PC-9 (cell line): ENCODE measurements at regions not wholly inside any gene's neighbourhood (a gene's known extent, or its start where the extent isn't known, plus 50 kb on each side); places are given as distances from the start of the nearest gene placed in this dataset.

ENCODE experiments used
- BruUV-seq: library from RNA; stranded (reverse); fragments of 400-500 nt; replicated peaks from 2 replicates; lab custom pipeline; 2021; lab: Mats Ljungman, UMichigan
- CTCF ChIA-PET: fragments of 300-600 bp; sonication (Branson Sonifier 250); formaldehyde crosslinking; loops from one replicate; lab custom pipeline; 2022; ENCODE audit warnings: antibody characterized with exemption; lab: Charles Lee
- POLR2A ChIA-PET: fragments of 300-600 bp; sonication (Branson Sonifier 250); formaldehyde crosslinking; loops from one replicate; lab custom pipeline; 2022; ENCODE audit warnings: antibody characterized with exemption; ENCODE audit not compliant: unreplicated experiment; lab: Charles Lee
- DNase-seq, 2 experiments: peaks; one replicate each; pipeline versions ENCODE4 v3.0.0 to v3.0.0-alpha.2; 2015 to 2022; ENCODE audit warnings: mixed read lengths in 1 of 2
- H2AFZ ChIP-seq: fragments of 200-600 bp; sonication (generic); 2 replicates; pipeline ENCODE4 v1.8.1; 2017; ENCODE audit warnings: antibody characterized with exemption
- H3F3A ChIP-seq: fragments of 200-600 bp; sonication (generic); 2 replicates; pipeline ENCODE4 v1.8.1; 2017; ENCODE audit warnings: antibody characterized with exemption, mild to moderate bottlenecking, low read depth; ENCODE audit not compliant: insufficient read depth
- H3K27ac ChIP-seq: fragments of 200-600 bp; sonication (generic); 2 replicates; pipeline ENCODE4 v1.6.1; 2016; ENCODE audit warnings: mixed run types
- H3K27me3 ChIP-seq: fragments of 200-600 bp; sonication (generic); 2 replicates; pipeline ENCODE4 v1.6.1; 2016; ENCODE audit warnings: low read depth, mixed run types; ENCODE audit not compliant: insufficient read depth
- H3K36me3 ChIP-seq: fragments of 200-600 bp; sonication (generic); 2 replicates; pipeline ENCODE4 v1.6.1; 2016; ENCODE audit warnings: low read depth, mixed run types
- H3K4me1 ChIP-seq: fragments of 200-600 bp; sonication (generic); replicated peaks from 2 replicates; pipeline ENCODE4 v1.6.1; 2016; ENCODE audit warnings: mixed run types; ENCODE audit not compliant: insufficient read depth
- H3K4me2 ChIP-seq: fragments of 200-600 bp; sonication (generic); 2 replicates; pipeline ENCODE4 v1.6.1; 2017; ENCODE audit warnings: mixed run types
- H3K4me3 ChIP-seq: fragments of 200-600 bp; sonication (generic); 2 replicates; pipeline ENCODE4 v1.6.1; 2016; ENCODE audit warnings: mixed run types
- H3K79me2 ChIP-seq: fragments of 200-600 bp; sonication (generic); 2 replicates; pipeline ENCODE4 v1.6.1; 2017; ENCODE audit warnings: low read depth, mixed run types
- H3K9me2 ChIP-seq: fragments of 200-600 bp; sonication (generic); 2 replicates; pipeline ENCODE4 v1.8.1; 2017; ENCODE audit warnings: mild to moderate bottlenecking; ENCODE audit not compliant: insufficient read depth
- H3K9me3 ChIP-seq: fragments of 200-600 bp; sonication (generic); 2 replicates; pipeline ENCODE4 v1.8.1; 2016; ENCODE audit warnings: low read depth; ENCODE audit not compliant: insufficient read depth
- H4K20me1 ChIP-seq: fragments of 200-600 bp; sonication (generic); 2 replicates; pipeline ENCODE4 v1.8.1; 2017; ENCODE audit not compliant: insufficient read depth
- EZH2 ChIP-seq: fragments of 200-600 bp; sonication (generic); IDR thresholded peaks from 2 replicates; pipeline ENCODE4 v1.8.0; 2017; ENCODE audit warnings: antibody characterized with exemption, low read depth
- intact Hi-C: fragments of 100-400 bp; cut with micrococcal nuclease; formaldehyde crosslinking; loops from one replicate; pipeline ENCODE4 v1.10.0; 2022; ENCODE audit not compliant: unreplicated experiment
- TF ChIP-seq, protein P1 (sequence below): fragments of 200-600 bp; sonication (generic); conservative IDR thresholded peaks from 2 replicates; pipeline ENCODE4 v1.6.1; 2017; ENCODE audit warnings: mixed run types, antibody characterized with exemption, mild to moderate bottlenecking, moderate library complexity

DNA sequence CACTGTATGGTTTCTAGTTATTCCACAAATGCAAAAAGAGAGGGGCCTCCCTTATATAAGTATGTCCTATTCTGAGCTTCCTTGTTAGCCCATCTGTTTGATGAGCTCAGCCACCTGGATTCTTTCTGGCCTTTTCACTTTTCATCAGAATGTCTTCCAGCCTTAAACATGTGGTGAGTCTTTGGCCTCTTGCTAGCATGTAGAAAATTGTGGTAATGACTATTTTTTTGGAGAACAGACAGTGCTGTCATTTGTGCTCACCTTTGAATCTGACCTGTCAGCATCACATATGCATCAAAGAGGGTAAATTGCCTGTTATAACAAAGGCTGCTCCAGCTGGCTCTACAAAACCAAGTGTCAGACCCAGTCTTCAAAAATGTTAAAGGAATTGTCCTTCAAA, 558.7 kb downstream of the RAB38 start:
- no peaks in the 10 kb centered on the region for H3K9me3 ChIP-seq
- CTCF ChIA-PET: no interaction called here
- no peak for TF ChIP-seq EZH2
- TF ChIP-seq, protein P1, sequence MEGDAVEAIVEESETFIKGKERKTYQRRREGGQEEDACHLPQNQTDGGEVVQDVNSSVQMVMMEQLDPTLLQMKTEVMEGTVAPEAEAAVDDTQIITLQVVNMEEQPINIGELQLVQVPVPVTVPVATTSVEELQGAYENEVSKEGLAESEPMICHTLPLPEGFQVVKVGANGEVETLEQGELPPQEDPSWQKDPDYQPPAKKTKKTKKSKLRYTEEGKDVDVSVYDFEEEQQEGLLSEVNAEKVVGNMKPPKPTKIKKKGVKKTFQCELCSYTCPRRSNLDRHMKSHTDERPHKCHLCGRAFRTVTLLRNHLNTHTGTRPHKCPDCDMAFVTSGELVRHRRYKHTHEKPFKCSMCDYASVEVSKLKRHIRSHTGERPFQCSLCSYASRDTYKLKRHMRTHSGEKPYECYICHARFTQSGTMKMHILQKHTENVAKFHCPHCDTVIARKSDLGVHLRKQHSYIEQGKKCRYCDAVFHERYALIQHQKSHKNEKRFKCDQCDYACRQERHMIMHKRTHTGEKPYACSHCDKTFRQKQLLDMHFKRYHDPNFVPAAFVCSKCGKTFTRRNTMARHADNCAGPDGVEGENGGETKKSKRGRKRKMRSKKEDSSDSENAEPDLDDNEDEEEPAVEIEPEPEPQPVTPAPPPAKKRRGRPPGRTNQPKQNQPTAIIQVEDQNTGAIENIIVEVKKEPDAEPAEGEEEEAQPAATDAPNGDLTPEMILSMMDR: no peak
- no peaks in the 10 kb centered on the region for H4K20me1 ChIP-seq
- BruUV-seq: no TSS peak
- POLR2A ChIA-PET: no interaction called here
- DNase-seq: no peak
- intact Hi-C loops: no loop called here
- no peak overlapping the region for H3K4me2 ChIP-seq
- no peak overlapping the region for H2AFZ ChIP-seq
- H3F3A ChIP-seq: no peaks in the 10 kb centered on the region
- H3K79me2 ChIP-seq: no peaks in the 10 kb centered on the region
- no peaks in the 10 kb centered on the region for H3K36me3 ChIP-seq
- H3K27ac ChIP-seq: no peak overlapping the region
- H3K27me3 ChIP-seq: no peaks in the 10 kb centered on the region
- no peaks in the 10 kb centered on the region for H3K9me2 ChIP-seq
- H3K4me3 ChIP-seq: no peak overlapping the region
- no peaks in the 10 kb centered on the region for H3K4me1 ChIP-seq

GRCh38 chr11:87604350-87604749, 566.6 kb downstream of the TMEM135 start:
- Histone ChIP-seq H3K36me3 (no peaks in the 10 kb centered on the region), H4K20me1 (no peaks in the 10 kb centered on the region), H3K4me2 (no peak overlapping the region), H3K4me1 (no peaks in the 10 kb centered on the region), H3K79me2 (no peaks in the 10 kb centered on the region), H3F3A (no peaks in the 10 kb centered on the region), H3K4me3 (no peak overlapping the region), H3K9me2 (no peaks in the 10 kb centered on the region), H3K27me3 (no peaks in the 10 kb centered on the region), H2AFZ (no peak overlapping the region), H3K27ac (no peak overlapping the region), H3K9me3 (no peaks in the 10 kb centered on the region; the same call in 1 of the 2 replicates)
- CTCF ChIA-PET: no interaction called here
- no TSS peak for BruUV-seq
- POLR2A ChIA-PET: no interaction called here
- TF ChIP-seq, protein P1: no peak
- TF ChIP-seq EZH2: no peak
- intact Hi-C loops: no loop called here
- DNase-seq: no peak

- ChIA-PET POLR2A (no interaction called here), CTCF (no interaction called here)
- no peaks in the 10 kb centered on the region; the same call in 1 of the 2 replicates for H3K9me3 ChIP-seq
- no peaks in the 10 kb centered on the region for H3F3A ChIP-seq
- no peak overlapping the region for H3K27ac ChIP-seq
- no peak overlapping the region for H2AFZ ChIP-seq
- H3K27me3 ChIP-seq: no peaks in the 10 kb centered on the region
- H3K4me1 ChIP-seq: no peaks in the 10 kb centered on the region
- BruUV-seq: no TSS peak
- H3K4me2 ChIP-seq: no peak overlapping the region
- H3K4me3 ChIP-seq: no peak overlapping the region
- H3K9me2 ChIP-seq: no peaks in the 10 kb centered on the region
- no peak for DNase-seq
- intact Hi-C loops: no loop called here
- TF ChIP-seq, protein P1: no peak
- no peak for TF ChIP-seq EZH2
- H3K79me2 ChIP-seq: no peaks in the 10 kb centered on the region
- no peaks in the 10 kb centered on the region for H4K20me1 ChIP-seq
- no peaks in the 10 kb centered on the region for H3K36me3 ChIP-seq
Observed at GRCh38 chr11:87603887-87604286, 566.2 kb downstream of the TMEM135 start.
